NB4 (cell line): ENCODE measurements at regions not wholly inside any gene's neighbourhood (a gene's known extent, or its start where the extent isn't known, plus 50 kb on each side); places are given as distances from the start of the nearest gene placed in this dataset.

Source experiments
- DNase-seq: peaks from one replicate; pipeline ENCODE4 v3.0.0; 2010; ENCODE audit warnings: low read depth
- H3K4me3 ChIP-seq: one replicate; pipeline ENCODE4 v1.5.1; 2011; ENCODE audit warnings: mild to moderate bottlenecking, low read depth, low read length, moderate library complexity
- CTCF ChIP-seq: IDR thresholded peaks from one replicate; pipeline ENCODE4 v1.5.1; 2012; ENCODE audit warnings: low read depth, low read length
- MAX ChIP-seq: IDR thresholded peaks from 2 replicates; pipeline ENCODE4 v1.6.1; 2011; ENCODE audit warnings: low read depth, low read length
- MYC ChIP-seq: IDR thresholded peaks from 2 replicates; pipeline ENCODE4 v1.6.1; 2011; ENCODE audit warnings: low read depth, low read length
- POLR2A ChIP-seq: IDR thresholded peaks from 2 replicates; pipeline ENCODE4 v1.6.1; 2011; ENCODE audit warnings: mild to moderate bottlenecking; ENCODE audit not compliant: insufficient read length; ENCODE audit errors: extremely low read depth

- TF ChIP-seq POLR2A = no peak
- no peak for TF ChIP-seq MAX
- TF ChIP-seq CTCF = no peak
- TF ChIP-seq MYC = no peak
- no peak overlapping the region for H3K4me3 ChIP-seq
- DNase-seq = no peak
These were observed 906.7 kb upstream of the CELF2 start for GRCh38 chr10:10110844-10111490.

- no peak overlapping the region for H3K4me3 ChIP-seq
- no peak for TF ChIP-seq CTCF
- no peak for TF ChIP-seq MYC
- TF ChIP-seq MAX = no peak
- no peak for TF ChIP-seq POLR2A
- no peak for DNase-seq
These were observed 899.5 kb upstream of the CELF2 start for GRCh38 chr10:10118131-10118530.

GRCh38 chr10:10120671-10121070 is 897.0 kb upstream of the CELF2 start:
- TF ChIP-seq POLR2A = no peak
- TF ChIP-seq MYC = no peak
- no peak for TF ChIP-seq CTCF
- no peak for TF ChIP-seq MAX
- no peak overlapping the region for H3K4me3 ChIP-seq
- no peak for DNase-seq

- no peak for DNase-seq
- no peak overlapping the region for H3K4me3 ChIP-seq
- TF ChIP-seq CTCF (no peak), POLR2A (no peak), MAX (no peak), MYC (no peak)
These were observed 892.0 kb upstream of the CELF2 start for GRCh38 chr10:10125676-10126075.

- TF ChIP-seq MYC (no peak), CTCF (no peak), POLR2A (no peak), MAX (no peak)
- no peak overlapping the region for H3K4me3 ChIP-seq
- DNase-seq = no peak
These were observed 891.5 kb upstream of the CELF2 start for GRCh38 chr10:10126218-10126617.

GRCh38 chr10:10128387-10128786 is 889.3 kb upstream of the CELF2 start:
- peak; percentile 11 for DNase-seq
- TF ChIP-seq CTCF (no peak), POLR2A (no peak), MYC (no peak), MAX (no peak)
- H3K4me3 ChIP-seq = no peak overlapping the region
